ENCODE measurements at regions not wholly inside any gene's neighbourhood (a gene's known extent, or its start where the extent isn't known, plus 50 kb on each side); places are given as distances from the start of the nearest gene placed in this dataset.

DNA sequence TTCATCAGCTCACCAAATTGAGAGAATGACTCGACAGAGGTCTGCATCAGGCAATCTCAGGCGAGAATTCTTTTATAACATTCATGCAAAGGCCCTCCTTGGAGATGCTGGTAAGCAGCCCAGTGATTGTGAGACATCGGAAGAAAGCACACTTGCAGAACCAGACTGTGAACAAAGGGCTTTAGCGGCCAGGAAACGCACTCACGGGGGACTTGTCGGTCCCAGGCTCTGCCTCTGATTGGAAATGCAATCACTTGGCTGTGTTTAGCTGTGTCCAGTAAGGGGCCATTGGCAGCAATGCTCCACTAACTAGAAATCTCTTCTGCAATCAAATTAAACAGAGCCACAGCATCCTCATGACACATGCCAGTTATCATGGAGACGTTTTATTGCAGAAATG, 226.7 kb upstream of the CDH13 start:
- no peak for TF ChIP-seq SP1 (IDR thresholded peaks at IDR 0.05)
- TF ChIP-seq, protein P1, sequence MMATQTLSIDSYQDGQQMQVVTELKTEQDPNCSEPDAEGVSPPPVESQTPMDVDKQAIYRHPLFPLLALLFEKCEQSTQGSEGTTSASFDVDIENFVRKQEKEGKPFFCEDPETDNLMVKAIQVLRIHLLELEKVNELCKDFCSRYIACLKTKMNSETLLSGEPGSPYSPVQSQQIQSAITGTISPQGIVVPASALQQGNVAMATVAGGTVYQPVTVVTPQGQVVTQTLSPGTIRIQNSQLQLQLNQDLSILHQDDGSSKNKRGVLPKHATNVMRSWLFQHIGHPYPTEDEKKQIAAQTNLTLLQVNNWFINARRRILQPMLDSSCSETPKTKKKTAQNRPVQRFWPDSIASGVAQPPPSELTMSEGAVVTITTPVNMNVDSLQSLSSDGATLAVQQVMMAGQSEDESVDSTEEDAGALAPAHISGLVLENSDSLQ (IDR thresholded peaks at IDR 0.05), result no peak
- no peak for TF ChIP-seq BHLHE40 (IDR thresholded peaks at IDR 0.05; ENCODE audit: borderline replicate concordance)
- no peak for TF ChIP-seq FOXM1 (IDR thresholded peaks at IDR 0.05; ENCODE audit: borderline replicate concordance)
- TF ChIP-seq FOXK2 (IDR thresholded peaks at IDR 0.05), result no peak
- no peak for TF ChIP-seq ARNT (IDR thresholded peaks at IDR 0.05)
- TF ChIP-seq CTBP1 (IDR thresholded peaks at IDR 0.05; ENCODE audit: borderline replicate concordance), result no peak
- TF ChIP-seq ELF4 (IDR thresholded peaks at IDR 0.05), result no peak

All from HEK293T (cell line).